NCI-H2171 treated with DMSO at 0.1 percent for 48 hours (cell line): ENCODE measurements at regions not wholly inside any gene's neighbourhood (a gene's known extent, or its start where the extent isn't known, plus 50 kb on each side); places are given as distances from the start of the nearest gene placed in this dataset.
"Not testable (repeated sequence)": the region's sequence is repeated elsewhere in the genome, so short reads cannot be mapped to it uniquely, and the experiment has no call there.

Experiments
- DNase-seq: peaks from one replicate; lab custom pipeline; 2025; lab: John Stamatoyannopoulos, UW

DNA sequence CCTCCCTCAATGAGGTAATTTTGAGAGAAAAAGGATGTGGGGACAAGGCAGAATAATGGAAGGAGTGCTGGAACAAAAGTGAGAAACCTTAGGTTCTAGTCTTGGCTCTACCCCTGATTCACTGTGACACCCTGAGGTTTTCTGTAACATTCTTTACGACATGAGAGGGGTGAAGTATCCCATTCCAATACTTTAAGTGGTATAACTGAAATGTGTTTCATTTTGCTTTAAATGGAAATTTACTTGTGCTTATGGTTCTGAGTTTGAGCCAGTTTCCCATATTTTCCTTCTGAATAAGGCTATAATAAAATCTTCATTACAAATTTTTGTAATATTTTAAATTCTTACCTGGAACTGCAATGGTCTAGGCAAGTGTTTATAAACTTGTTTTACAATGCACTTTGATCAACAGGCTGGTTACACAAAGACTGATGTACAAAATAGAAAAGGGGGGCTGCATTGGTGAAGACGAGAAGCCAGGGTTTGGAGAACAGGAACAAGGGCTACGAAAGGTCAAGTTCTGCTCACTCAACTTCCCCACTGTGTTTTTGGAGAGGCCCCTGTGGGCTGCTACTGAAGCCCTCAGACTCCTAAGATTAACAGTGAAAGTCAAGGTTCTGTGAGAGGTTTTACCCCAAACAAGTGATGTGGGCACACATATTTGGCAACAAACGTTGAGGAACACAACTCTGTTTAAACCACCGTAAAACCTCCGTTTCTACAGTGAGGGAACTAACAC is 171.9 kb upstream of the ELL2 start:
- no peak for DNase-seq

- no peak for DNase-seq
Observed at GRCh38 chr5:96129276-96129675, 167.6 kb upstream of the ELL2 start.

DNA sequence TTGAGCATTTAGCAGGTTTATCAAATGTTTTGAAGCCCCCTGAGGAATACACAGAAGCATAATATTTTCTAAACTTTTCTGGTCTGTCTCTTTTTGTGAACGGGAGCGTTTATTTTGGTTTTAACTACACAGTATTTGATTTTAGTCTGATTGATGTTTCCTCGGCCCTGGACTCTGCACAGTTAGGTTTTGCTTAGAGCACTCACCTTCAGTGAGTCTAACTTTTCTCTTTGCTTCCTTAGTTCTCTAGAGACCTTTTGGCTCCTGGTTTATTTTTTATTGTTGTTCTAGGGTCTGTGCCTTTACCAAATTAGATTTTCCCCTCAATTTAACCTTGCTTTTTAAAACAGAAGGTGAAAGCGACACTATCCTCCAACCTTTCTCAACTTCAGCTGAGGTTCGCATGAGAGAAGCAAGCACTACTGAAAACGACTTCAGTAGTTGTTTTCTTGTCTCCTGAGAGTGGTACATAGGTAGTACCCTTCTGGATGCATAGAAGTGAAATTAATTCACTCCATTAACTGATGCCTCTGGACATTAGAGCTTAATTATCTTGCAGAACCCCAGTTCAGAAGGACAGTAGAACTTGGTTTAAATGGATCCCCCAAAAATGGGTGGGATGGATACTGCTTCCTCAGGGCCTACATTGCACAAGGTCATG is 166.7 kb upstream of the ELL2 start:
- DNase-seq: no peak

GRCh38 chr5:96127538-96127937 is 165.9 kb upstream of the ELL2 start:
- no peak for DNase-seq

DNA sequence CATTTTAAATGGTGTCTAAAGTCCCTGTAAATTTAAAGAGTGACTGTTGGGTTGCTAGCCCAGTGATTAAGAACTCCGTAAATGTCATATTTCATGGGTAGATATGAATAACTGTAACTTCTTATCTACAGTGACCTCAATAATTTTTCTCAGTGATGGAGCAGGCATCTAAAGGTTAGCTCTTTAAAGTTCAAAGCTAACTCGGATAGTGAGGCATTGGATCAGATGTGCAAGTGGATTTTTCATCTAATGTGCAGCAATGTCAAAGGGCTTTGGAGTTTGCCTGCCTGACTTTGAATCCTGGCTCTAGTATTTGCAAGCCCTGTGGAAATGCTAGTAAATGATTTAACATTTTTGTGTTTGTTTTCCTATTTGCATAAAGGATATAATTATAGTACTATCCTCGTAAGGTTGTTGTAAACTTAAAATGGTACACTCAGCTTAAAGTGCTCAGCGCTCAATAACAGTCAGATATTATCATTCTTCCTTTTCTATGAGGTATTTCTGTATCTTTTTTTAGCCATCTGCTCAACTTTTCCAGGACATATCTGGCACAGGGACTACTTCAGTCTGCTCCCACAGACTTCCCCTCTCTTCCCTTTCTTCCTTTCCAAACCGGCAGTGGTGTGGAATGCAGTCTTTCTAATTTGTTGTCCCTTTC is 163.7 kb upstream of the ELL2 start:
- DNase-seq: no peak

DNA sequence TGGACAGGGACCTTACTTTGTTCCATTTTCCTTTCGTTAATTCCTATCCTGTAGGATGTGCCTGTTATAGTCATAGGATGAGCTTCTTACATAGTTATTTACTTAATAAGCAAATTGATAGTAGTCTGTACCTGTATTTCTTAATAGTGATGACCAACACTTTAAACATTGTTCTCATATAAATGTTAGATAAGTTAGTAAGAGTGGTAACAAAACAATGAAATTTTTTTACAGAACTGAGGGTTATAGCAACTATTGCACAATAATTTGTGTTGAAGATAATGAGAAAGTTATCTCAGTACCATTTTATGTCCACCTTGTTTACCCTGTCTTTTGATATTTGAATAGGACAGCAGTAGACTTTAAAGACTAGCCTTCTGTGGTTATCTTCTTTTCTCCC is 162.9 kb upstream of the ELL2 start:
- no peak for DNase-seq

DNA sequence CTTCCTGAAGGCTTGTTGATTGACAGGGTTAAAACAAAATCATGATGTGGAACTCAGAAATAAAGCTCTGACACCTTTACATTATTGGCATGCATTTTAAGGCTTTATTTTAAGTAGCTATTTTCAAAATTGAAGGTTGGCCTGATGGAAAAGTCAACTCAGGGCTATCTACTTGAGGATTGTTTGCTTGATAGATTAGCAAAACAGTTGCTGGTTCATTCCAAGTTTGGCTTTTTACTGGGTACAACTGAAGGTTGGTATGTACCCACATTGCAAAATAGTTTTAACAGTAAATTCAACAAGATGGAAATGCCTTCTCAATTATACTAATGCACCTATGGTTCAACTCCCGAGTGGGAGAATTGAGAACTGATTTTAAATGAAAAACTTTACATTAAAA is 161.8 kb upstream of the ELL2 start:
- DNase-seq: no peak

DNA sequence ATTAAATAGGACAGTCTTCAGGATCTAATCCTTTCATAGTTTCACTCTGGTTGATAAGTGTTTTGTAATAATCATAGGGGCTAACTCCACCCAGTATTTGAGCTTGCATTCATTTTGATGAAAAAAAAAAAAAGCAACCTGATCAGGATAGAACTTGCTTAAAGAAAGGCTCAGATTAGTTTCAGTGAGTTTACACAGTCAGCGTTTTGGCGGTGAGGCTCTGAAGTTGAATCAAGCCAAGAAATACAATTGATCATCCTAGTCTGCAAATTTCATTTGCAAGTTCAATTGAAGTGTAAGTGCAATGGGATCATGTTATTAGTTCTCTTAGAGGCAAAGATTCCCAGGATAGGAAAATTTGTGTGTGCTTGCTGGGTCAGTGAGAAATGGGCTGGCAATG is 159.7 kb upstream of the ELL2 start:
- DNase-seq: no peak

DNA sequence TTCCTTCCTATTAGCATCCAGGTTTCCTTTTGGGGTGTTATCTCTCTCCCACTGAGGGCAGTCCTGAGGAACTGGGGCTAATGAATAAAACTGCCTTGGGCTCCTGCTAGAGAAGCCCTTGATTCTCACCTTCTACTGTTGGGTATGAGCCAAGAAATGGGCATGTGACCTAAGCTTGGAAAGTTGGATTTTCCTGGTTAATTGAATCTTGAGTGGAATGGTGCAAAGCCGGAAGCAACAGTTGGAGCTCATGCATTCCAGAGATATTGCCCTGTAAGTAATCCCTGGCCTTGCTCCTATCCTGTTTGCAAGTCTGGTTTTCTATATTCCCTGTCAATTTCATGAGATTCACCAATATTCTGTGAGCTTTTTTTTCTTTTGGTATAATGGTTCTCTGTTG is 158.5 kb upstream of the ELL2 start:
- DNase-seq: no peak

DNA sequence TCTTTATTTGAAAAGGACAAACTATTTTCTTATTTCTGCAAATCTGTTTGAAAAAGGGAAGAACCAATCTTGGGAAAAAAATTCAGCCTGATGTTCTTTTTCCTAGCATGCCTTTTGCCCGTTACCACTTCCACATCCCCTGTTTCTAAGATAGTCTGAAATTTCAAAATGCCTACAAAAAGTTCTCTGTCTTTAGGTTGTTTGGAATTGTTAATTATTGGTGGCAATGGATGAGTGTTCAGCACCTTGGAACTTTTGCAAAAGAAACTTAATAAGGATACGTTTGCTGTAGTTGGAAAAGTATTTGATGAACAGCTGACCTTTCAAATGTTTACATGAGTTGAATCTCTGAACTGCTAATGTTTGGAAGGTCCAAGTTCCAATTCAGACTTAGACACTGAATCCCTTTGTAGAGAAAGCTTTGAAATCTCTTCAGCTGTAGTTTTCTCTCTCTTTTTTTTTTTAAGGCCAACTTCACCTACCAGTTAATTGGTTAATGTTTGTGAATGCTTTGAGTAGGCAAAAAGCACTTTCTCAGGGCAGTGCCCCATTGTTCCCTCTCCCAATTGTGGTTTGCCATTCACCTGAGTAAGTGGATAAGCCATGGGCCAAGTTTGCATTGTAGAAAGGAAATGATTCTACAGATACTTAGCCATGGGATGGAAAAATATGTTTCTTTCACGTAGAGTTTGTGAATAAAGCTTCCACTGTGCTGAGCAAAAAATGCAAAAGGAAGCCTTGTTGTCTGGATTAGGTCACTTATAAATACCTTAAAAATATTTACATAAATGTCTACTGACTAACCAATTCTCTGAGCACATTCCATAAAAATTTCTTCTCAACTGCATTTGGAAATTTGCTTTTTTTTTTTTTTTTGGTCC is 156.4 kb upstream of the ELL2 start:
- no peak for DNase-seq

DNA sequence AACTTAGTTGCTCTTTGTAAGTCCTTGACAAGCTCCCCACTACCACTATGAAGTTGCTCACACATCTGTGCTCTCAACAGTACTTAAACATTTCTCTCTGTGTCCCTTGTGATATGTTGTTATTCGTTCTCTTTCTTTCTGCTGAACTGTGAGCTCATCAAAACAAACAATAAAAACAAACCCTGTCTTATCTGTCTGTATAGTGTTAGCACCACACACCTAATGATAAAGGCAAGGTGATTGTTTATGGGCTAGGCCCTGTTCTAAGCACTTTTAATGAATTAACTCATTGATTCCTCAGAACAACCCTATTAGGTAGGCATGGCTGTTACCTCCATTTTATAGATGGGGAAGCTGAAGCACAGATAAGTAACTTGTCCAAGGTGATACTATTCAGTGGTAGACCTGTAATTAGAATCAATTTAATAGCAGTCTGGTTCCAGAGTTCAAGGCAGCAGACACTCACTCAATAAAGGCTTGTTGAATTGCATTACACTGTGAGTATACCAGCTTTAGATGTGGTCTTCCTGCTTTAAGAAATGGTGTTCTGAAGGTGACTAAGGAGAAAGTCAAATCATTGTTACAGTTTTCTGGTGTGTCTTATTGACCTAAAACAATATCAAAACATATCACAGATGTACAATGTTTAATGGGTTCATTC is 153.6 kb upstream of the ELL2 start:
- DNase-seq: no peak

DNA sequence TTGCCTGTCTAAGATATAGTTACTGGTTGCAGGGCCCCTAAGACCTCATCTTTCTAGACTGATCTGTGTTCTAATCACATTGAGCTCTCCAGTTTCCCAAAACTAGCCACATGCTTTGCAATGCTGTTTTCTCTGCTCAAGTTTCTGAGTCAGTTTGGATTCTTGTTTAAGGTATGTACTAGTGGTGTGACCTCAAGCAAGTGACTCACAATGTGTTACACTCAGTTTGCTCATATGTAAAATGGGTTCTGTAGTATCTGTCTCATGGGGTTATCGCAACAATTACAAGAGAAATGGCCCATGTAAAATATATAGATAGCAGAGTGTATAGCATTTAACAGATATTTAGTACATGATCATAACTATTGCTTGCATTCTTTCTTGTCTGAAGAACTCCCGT is 153.1 kb upstream of the ELL2 start:
- no peak for DNase-seq

GRCh38 chr5:96113170-96113939 is 151.7 kb upstream of the ELL2 start:
- DNase-seq: no peak

GRCh38 chr5:96112703-96113102 is 151.1 kb upstream of the ELL2 start:
- no peak for DNase-seq

DNA sequence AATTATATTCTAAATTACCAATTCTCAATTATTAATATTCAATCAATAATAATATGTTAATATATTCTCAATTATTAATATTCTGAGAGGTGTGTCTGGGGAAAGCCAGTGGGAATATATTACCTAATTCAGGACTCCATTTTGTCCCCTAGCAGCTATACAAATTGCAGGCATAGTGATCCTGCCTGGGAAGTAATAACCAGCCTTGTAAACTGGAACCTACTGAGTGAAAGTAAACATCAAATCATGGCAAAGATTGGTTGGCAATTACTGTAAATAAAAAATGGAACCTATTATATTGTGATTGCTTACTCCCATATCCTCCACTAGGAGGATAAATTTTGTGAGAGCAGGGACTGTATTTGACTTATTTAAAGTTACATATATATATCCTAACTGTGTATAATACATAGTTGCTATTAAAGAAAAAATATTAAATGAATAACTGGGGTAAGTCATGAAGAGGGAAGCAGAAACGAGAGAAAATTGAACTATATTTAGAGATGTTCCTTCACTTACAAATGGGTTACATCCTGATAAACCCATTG is 150.5 kb upstream of the ELL2 start:
- no peak for DNase-seq

DNA sequence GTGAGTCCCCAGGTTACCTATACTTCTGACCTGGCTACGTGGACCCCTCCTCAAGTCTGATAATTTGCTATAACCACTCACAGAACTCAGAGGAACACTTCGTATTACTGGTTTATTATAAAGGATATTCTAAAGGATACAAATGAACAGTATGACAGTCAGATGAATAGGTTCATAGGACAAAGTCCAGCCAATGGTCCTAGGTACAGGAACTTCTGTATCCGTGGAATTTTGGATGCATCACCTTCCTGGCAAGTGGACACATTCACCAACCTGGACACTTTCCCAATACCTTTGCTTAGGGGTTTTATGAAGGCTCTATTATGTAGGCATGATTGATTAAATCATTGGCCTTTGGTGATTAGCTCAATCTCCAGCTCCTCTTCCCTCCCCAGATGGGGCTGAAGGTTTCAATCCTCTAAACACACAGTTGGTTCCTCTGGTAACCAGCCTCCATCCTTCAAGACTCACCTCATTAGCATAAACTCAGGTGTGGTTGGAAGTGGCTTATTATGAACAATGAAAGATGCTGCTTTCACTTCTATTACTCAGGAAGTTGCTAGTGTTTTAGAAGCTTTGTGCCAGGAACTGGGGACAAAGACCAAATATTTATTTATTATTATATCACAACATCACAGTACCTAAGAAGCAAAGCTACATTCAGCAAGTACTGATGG is 149.6 kb upstream of the ELL2 start:
- no peak for DNase-seq

- no peak for DNase-seq
Observed at GRCh38 chr5:96110300-96110699, 148.6 kb upstream of the ELL2 start.

DNA sequence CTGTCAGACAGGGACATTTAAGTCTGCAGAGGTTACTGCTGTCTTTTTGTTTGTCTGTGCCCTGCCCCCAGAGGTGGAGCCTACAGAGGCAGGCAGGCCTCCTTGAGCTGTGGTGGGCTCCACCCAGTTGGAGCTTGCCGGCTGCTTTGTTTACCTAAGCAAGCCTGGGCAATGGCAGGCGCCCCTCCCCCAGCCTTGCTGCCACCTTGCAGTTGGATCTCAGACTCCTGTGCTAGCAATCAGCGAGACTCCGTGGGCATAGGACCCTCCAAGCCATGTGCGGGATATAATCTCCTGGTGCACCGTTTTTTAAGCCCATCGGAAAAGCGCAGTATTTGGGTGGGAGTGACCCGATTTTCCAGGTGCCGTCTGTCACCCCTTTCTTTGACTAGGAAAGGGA is 147.0 kb upstream of the ELL2 start:
- DNase-seq: not testable (repeated sequence)

DNA sequence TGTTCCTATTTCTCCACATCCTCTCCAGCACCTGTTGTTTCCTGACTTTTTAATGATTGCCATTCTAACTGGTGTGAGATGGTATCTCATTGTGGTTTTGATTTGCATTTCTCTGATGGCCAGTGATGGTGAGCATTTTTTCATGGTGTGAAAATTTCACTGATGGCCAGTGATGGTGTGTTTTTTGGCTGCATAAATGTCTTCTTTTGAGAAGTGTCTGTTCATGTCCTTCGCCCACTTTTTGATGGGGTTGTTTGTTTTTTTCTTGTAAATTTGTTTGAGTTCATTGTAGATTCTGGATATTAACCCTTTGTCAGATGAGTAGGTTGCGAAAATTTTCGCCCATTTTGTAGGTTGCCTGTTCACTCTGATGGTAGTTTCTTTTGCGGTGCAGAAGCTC is 142.2 kb upstream of the ELL2 start:
- DNase-seq: not testable (repeated sequence)
